NT2/D1 (cell line): ENCODE measurements at regions not wholly inside any gene's neighbourhood (a gene's known extent, or its start where the extent isn't known, plus 50 kb on each side); places are given as distances from the start of the nearest gene placed in this dataset.

ENCODE experiments used
- DNase-seq: peaks from one replicate; pipeline ENCODE4 v3.0.0-alpha.2; 2011; ENCODE audit warnings: low read depth, low spot score
- H3K27me3 ChIP-seq: 2 replicates; pipeline ENCODE4 v1.6.0; 2011; ENCODE audit warnings: mild to moderate bottlenecking; ENCODE audit not compliant: insufficient read length, insufficient read depth
- H3K36me3 ChIP-seq: 2 replicates; pipeline ENCODE4 v1.6.1; 2011; ENCODE audit warnings: mild to moderate bottlenecking, low read length, mixed read lengths; ENCODE audit not compliant: insufficient read depth, insufficient read length
- H3K4me1 ChIP-seq: 2 replicates; pipeline ENCODE4 v1.5.1; 2011; ENCODE audit not compliant: insufficient read depth, insufficient read length
- H3K4me3 ChIP-seq: 2 replicates; pipeline ENCODE4 v1.5.1; 2011; ENCODE audit warnings: low read depth; ENCODE audit not compliant: insufficient read length
- H3K9ac ChIP-seq: 2 replicates; pipeline ENCODE4 v1.6.0; 2011; ENCODE audit warnings: low read depth; ENCODE audit not compliant: insufficient read length
- H3K9me3 ChIP-seq: 2 replicates; pipeline ENCODE4 v1.5.1; 2011; ENCODE audit warnings: mild to moderate bottlenecking, low read length; ENCODE audit not compliant: insufficient read depth
- SUZ12 ChIP-seq: IDR thresholded peaks from 2 replicates; pipeline ENCODE4 v1.6.1; 2011; ENCODE audit not compliant: insufficient read length, insufficient read depth; ENCODE audit errors: extremely low read depth
- YY1 ChIP-seq: IDR thresholded peaks from 2 replicates; pipeline ENCODE4 v1.6.1; 2011; ENCODE audit not compliant: insufficient read length, insufficient read depth
- ZNF274 ChIP-seq: IDR thresholded peaks from 2 replicates; pipeline ENCODE4 v1.6.1; 2011; ENCODE audit warnings: mild to moderate bottlenecking, low read depth, low read length

- H3K4me1 ChIP-seq = no peaks in the 10 kb centered on the region
- no peak overlapping the region for H3K9ac ChIP-seq
- peaks cover 9% of the 10 kb centered on the region; the same call in 1 of the 2 replicates for H3K9me3 ChIP-seq
- no peak overlapping the region for H3K4me3 ChIP-seq
- no peak for TF ChIP-seq ZNF274
- no peak for TF ChIP-seq YY1
- TF ChIP-seq SUZ12 = no peak
- DNase-seq = no peak
- H3K36me3 ChIP-seq = no peaks in the 10 kb centered on the region
- no peaks in the 10 kb centered on the region for H3K27me3 ChIP-seq
These were observed 145.1 kb downstream of the LYPLAL1 start for GRCh38 chr1:219318826-219319225.

- no peak overlapping the region for H3K4me3 ChIP-seq
- DNase-seq = peak; percentile 42
- H3K27me3 ChIP-seq = no peaks in the 10 kb centered on the region
- peaks cover 9% of the 10 kb centered on the region; the same call in 1 of the 2 replicates for H3K9me3 ChIP-seq
- H3K4me1 ChIP-seq = no peaks in the 10 kb centered on the region
- no peak for TF ChIP-seq SUZ12
- no peak for TF ChIP-seq YY1
- no peak for TF ChIP-seq ZNF274
- H3K36me3 ChIP-seq = no peaks in the 10 kb centered on the region
- H3K9ac ChIP-seq = no peak overlapping the region
These were observed 144.2 kb downstream of the LYPLAL1 start for GRCh38 chr1:219317762-219318353.

GRCh38 chr1:219316066-219316465 lies 142.4 kb downstream of the LYPLAL1 start:
- no peaks in the 10 kb centered on the region for H3K27me3 ChIP-seq
- DNase-seq = no peak
- no peaks in the 10 kb centered on the region for H3K4me1 ChIP-seq
- TF ChIP-seq YY1 (no peak), ZNF274 (no peak), SUZ12 (no peak)
- peaks cover 9% of the 10 kb centered on the region; the same call in 1 of the 2 replicates for H3K9me3 ChIP-seq
- no peak overlapping the region for H3K9ac ChIP-seq
- no peaks in the 10 kb centered on the region for H3K36me3 ChIP-seq
- no peak overlapping the region for H3K4me3 ChIP-seq

GRCh38 chr1:219313961-219314360 lies 140.3 kb downstream of the LYPLAL1 start:
- H3K36me3 ChIP-seq = no peaks in the 10 kb centered on the region
- H3K9ac ChIP-seq = no peak overlapping the region
- no peaks in the 10 kb centered on the region for H3K4me1 ChIP-seq
- no peaks in the 10 kb centered on the region for H3K27me3 ChIP-seq
- H3K4me3 ChIP-seq = no peak overlapping the region
- DNase-seq = no peak
- peaks cover 9% of the 10 kb centered on the region; the same call in 1 of the 2 replicates for H3K9me3 ChIP-seq
- TF ChIP-seq ZNF274 = no peak
- TF ChIP-seq YY1 = no peak
- TF ChIP-seq SUZ12 = no peak

- H3K9ac ChIP-seq = no peak overlapping the region
- TF ChIP-seq SUZ12 (no peak), YY1 (no peak), ZNF274 (no peak)
- no peaks in the 10 kb centered on the region for H3K27me3 ChIP-seq
- H3K4me1 ChIP-seq = no peaks in the 10 kb centered on the region
- H3K4me3 ChIP-seq = no peak overlapping the region
- H3K9me3 ChIP-seq = peaks cover 9% of the 10 kb centered on the region
- no peaks in the 10 kb centered on the region for H3K36me3 ChIP-seq
- DNase-seq = no peak
These were observed 139.3 kb downstream of the LYPLAL1 start for GRCh38 chr1:219312967-219313366.

- Histone ChIP-seq H3K4me3 (no peak overlapping the region), H3K4me1 (no peaks in the 10 kb centered on the region), H3K36me3 (no peaks in the 10 kb centered on the region), H3K27me3 (no peaks in the 10 kb centered on the region), H3K9me3 (peaks cover 8% of the 10 kb centered on the region; the same call in 1 of the 2 replicates), H3K9ac (no peak overlapping the region)
- TF ChIP-seq ZNF274 = no peak
- no peak for DNase-seq
These were observed 136.6 kb downstream of the LYPLAL1 start for GRCh38 chr1:219310181-219310728.

GRCh38 chr1:219308367-219308766 lies 134.7 kb downstream of the LYPLAL1 start:
- Histone ChIP-seq H3K27me3 (no peaks in the 10 kb centered on the region), H3K9ac (no peak overlapping the region), H3K36me3 (no peaks in the 10 kb centered on the region), H3K4me1 (no peaks in the 10 kb centered on the region), H3K9me3 (peaks cover 8% of the 10 kb centered on the region; the same call in 1 of the 2 replicates), H3K4me3 (no peak overlapping the region)
- TF ChIP-seq YY1 (no peak), ZNF274 (no peak), SUZ12 (no peak)
- DNase-seq = no peak
